Lower leg skin (tissue), 4 donors: ENCODE measurements at regions not wholly inside any gene's neighbourhood (a gene's known extent, or its start where the extent isn't known, plus 50 kb on each side); places are given as distances from the start of the nearest gene placed in this dataset.

ENCODE experiments used
- DNase-seq, 2 donors: peaks; one replicate each; pipeline ENCODE4 v3.0.0-alpha.2; 2019; ENCODE audit warnings: low spot score in 2 of 2
- H3K4me3 ChIP-seq: fragments of 200-600 bp; sonication (generic); 2 replicates; pipeline ENCODE4 v1.5.1; 2017; ENCODE audit warnings: mild to moderate bottlenecking, low read depth; ENCODE audit not compliant: poor library complexity, severe bottlenecking
- CTCF ChIP-seq, 3 donors: fragments of 450-650 bp; IDR thresholded peaks; one replicate each; pipeline ENCODE4 v1.5.1; 2016; ENCODE audit warnings: antibody characterized with exemption in 3 of 3, mild to moderate bottlenecking in 3 of 3, moderate library complexity in 2 of 3
- POLR2A ChIP-seq, 2 donors: fragments of 450-650 bp; IDR thresholded peaks; one replicate each; pipeline ENCODE4 v1.6.1; 2016 to 2017; ENCODE audit warnings: antibody characterized with exemption in 2 of 2, mild to moderate bottlenecking in 1 of 2, moderate library complexity in 1 of 2
- WGBS, 2 donors: methylation state at CpG; one replicate each; pipeline ENCODE4 v1.1.5; 2018; 5-methylcytosine and 5-hydroxymethylcytosine counted together
- intact Hi-C: fragments of 100-400 bp; cut with DNase I; formaldehyde crosslinking; loops from one replicate; pipeline ENCODE4 v1.15.0; 2023; ENCODE audit warnings: low total_unique reads

- TF ChIP-seq CTCF (IDR thresholded peaks at IDR 0.05) (no peak), POLR2A (IDR thresholded peaks at IDR 0.05) (no peak)
- DNase-seq = no peak
- intact Hi-C loops = no loop called here
- H3K4me3 ChIP-seq = no peak overlapping the region
Measured at GRCh38 chr4:31009926-31010325, 289.8 kb downstream of the PCDH7 start.

- 77 to 88% methylated on average over 3 of the region's 3 CpGs for WGBS, 2 donors
- intact Hi-C loops = no loop called here
- no peak for TF ChIP-seq POLR2A (IDR thresholded peaks at IDR 0.05)
- no peak for TF ChIP-seq CTCF (IDR thresholded peaks at IDR 0.05)
- DNase-seq = no peak
- H3K4me3 ChIP-seq = no peak overlapping the region
Measured at GRCh38 chr4:31015123-31015522, 295.0 kb downstream of the PCDH7 start.

- no peak overlapping the region for H3K4me3 ChIP-seq
- WGBS, 2 donors = 90 to 93% methylated on average over 2 of the region's 2 CpGs
- intact Hi-C loops = no loop called here
- no peak for DNase-seq
- no peak for TF ChIP-seq POLR2A (IDR thresholded peaks at IDR 0.05)
- no peak for TF ChIP-seq CTCF (IDR thresholded peaks at IDR 0.05)
Measured at GRCh38 chr4:31016322-31017061, 296.3 kb downstream of the PCDH7 start.

GRCh38 chr4:31020363-31020762, 300.2 kb downstream of the PCDH7 start:
- no peak for TF ChIP-seq POLR2A (IDR thresholded peaks at IDR 0.05)
- TF ChIP-seq CTCF (IDR thresholded peaks at IDR 0.05) = no peak
- H3K4me3 ChIP-seq = no peak overlapping the region
- 70 to 82% methylated on average over 8 of the region's 8 CpGs for WGBS, 2 donors
- intact Hi-C loops = no loop called here
- DNase-seq = no peak

GRCh38 chr4:31021008-31021407, 300.8 kb downstream of the PCDH7 start:
- WGBS, 2 donors = 75 to 81% methylated on average over 2 of the region's 2 CpGs
- no peak for DNase-seq
- H3K4me3 ChIP-seq = no peak overlapping the region
- no peak for TF ChIP-seq CTCF (IDR thresholded peaks at IDR 0.05)
- no peak for TF ChIP-seq POLR2A (IDR thresholded peaks at IDR 0.05)
- intact Hi-C loops = no loop called here

GRCh38 chr4:31022702-31023101, 302.5 kb downstream of the PCDH7 start:
- intact Hi-C loops = no loop called here
- TF ChIP-seq POLR2A (IDR thresholded peaks at IDR 0.05) (no peak), CTCF (IDR thresholded peaks at IDR 0.05) (no peak)
- DNase-seq = no peak
- no peak overlapping the region for H3K4me3 ChIP-seq
- WGBS, 2 donors = 64% methylated on average over 5 of the region's 5 CpGs
